NCI-H510A treated with DMSO at 0.1 percent for 48 hours (cell line): ENCODE measurements at regions not wholly inside any gene's neighbourhood (a gene's known extent, or its start where the extent isn't known, plus 50 kb on each side); places are given as distances from the start of the nearest gene placed in this dataset.
"Not testable (repeated sequence)": the region's sequence is repeated elsewhere in the genome, so short reads cannot be mapped to it uniquely, and the experiment has no call there.

Source experiments
- DNase-seq: peaks from one replicate; lab custom pipeline; 2025; lab: John Stamatoyannopoulos, UW

- DNase-seq, result no peak
These were observed 55.1 kb upstream of the STARD13 start for GRCh38 chr13:33340631-33341030.

GRCh38 chr13:33341861-33342452 is 56.4 kb upstream of the STARD13 start:
- no peak for DNase-seq

GRCh38 chr13:33345842-33346241 is 60.3 kb upstream of the STARD13 start:
- no peak for DNase-seq

GRCh38 chr13:33347861-33348260 is 62.3 kb upstream of the STARD13 start:
- no peak for DNase-seq

- no peak for DNase-seq
These were observed 62.8 kb upstream of the STARD13 start for GRCh38 chr13:33348366-33348765.

- no peak for DNase-seq
These were observed 63.9 kb upstream of the STARD13 start for GRCh38 chr13:33349288-33349985.

GRCh38 chr13:33349986-33350826 is 64.7 kb upstream of the STARD13 start:
- DNase-seq, result no peak

- no peak for DNase-seq
These were observed 65.8 kb upstream of the STARD13 start for GRCh38 chr13:33351319-33351718.

GRCh38 chr13:33352041-33352440 is 66.5 kb upstream of the STARD13 start:
- peak; percentile 3 for DNase-seq

- no peak for DNase-seq
These were observed 67.0 kb upstream of the STARD13 start for GRCh38 chr13:33352526-33352925.

GRCh38 chr13:33353210-33353609 is 67.7 kb upstream of the STARD13 start:
- no peak for DNase-seq

GRCh38 chr13:33353646-33354045 is 68.1 kb upstream of the STARD13 start:
- no peak for DNase-seq

- no peak for DNase-seq
These were observed 69.8 kb upstream of the STARD13 start for GRCh38 chr13:33355201-33355895.

- DNase-seq, result not testable (repeated sequence)
These were observed 72.5 kb upstream of the STARD13 start for GRCh38 chr13:33358076-33358475.

- no peak for DNase-seq
These were observed 77.6 kb upstream of the STARD13 start for GRCh38 chr13:33362986-33363727.

GRCh38 chr13:33364192-33364591 is 78.6 kb upstream of the STARD13 start:
- DNase-seq, result no peak

- DNase-seq, result no peak
These were observed 81.0 kb upstream of the STARD13 start for GRCh38 chr13:33366469-33367062.

GRCh38 chr13:33367171-33367895 is 81.8 kb upstream of the STARD13 start:
- DNase-seq, result no peak

- no peak for DNase-seq
These were observed 82.4 kb upstream of the STARD13 start for GRCh38 chr13:33367926-33368325.

GRCh38 chr13:33369073-33369472 is 83.5 kb upstream of the STARD13 start:
- no peak for DNase-seq
